ENCODE measurements at regions not wholly inside any gene's neighbourhood (a gene's known extent, or its start where the extent isn't known, plus 50 kb on each side); places are given as distances from the start of the nearest gene placed in this dataset.

- TF ChIP-seq EZH2phosphoT487 (IDR thresholded peaks at IDR 0.05; ENCODE audit: borderline replicate concordance, low read length) (no peak), EZH2 (IDR thresholded peaks at IDR 0.05; ENCODE audit: low read length, unreplicated experiment) (no peak)
- TF ChIP-seq, protein P1, sequence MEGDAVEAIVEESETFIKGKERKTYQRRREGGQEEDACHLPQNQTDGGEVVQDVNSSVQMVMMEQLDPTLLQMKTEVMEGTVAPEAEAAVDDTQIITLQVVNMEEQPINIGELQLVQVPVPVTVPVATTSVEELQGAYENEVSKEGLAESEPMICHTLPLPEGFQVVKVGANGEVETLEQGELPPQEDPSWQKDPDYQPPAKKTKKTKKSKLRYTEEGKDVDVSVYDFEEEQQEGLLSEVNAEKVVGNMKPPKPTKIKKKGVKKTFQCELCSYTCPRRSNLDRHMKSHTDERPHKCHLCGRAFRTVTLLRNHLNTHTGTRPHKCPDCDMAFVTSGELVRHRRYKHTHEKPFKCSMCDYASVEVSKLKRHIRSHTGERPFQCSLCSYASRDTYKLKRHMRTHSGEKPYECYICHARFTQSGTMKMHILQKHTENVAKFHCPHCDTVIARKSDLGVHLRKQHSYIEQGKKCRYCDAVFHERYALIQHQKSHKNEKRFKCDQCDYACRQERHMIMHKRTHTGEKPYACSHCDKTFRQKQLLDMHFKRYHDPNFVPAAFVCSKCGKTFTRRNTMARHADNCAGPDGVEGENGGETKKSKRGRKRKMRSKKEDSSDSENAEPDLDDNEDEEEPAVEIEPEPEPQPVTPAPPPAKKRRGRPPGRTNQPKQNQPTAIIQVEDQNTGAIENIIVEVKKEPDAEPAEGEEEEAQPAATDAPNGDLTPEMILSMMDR (conservative IDR thresholded peaks at IDR 0.05; ENCODE audit: low read depth, low read length): no peak
- H3K9me2 ChIP-seq (replicated peaks; ENCODE audit: low read length): no peaks in the 10 kb centered on the region
- H3K4me3 ChIP-seq (ENCODE audit: low read length): no peak overlapping the region
- peaks cover 8% of the 10 kb centered on the region for H3K4me1 ChIP-seq (ENCODE audit: insufficient read depth, low read length)
- no peak overlapping the region for H3K4me2 ChIP-seq (ENCODE audit: low read length)
- no TSS peak for BruUV-seq (replicated peaks)
- H3K9me3 ChIP-seq (ENCODE audit: low read length): no peaks in the 10 kb centered on the region
- ChIA-PET CTCF (no interaction called here), POLR2A (ENCODE audit: unreplicated experiment) (interaction anchor here (0.5 kb wide), 1 partner anchor 40 kb away, joined by 3 read pairs; no protein-coding TSS in a partner anchor)
- no peak overlapping the region for H3K27ac ChIP-seq (ENCODE audit: low read length)
- H2AFZ ChIP-seq (ENCODE audit: low read length): no peak overlapping the region
- H3K27me3 ChIP-seq (ENCODE audit: low read length): no peaks in the 10 kb centered on the region
- ATAC-seq (peak; percentile 73), DNase-seq (peak; percentile 56)
- H3F3A ChIP-seq (ENCODE audit: low read length, unreplicated experiment): no peaks in the 10 kb centered on the region
- intact Hi-C loops (cut with micrococcal nuclease): no loop called here
- no peaks in the 10 kb centered on the region for H3K79me2 ChIP-seq (ENCODE audit: low read length)
- no peaks in the 10 kb centered on the region for H4K20me1 ChIP-seq (ENCODE audit: low read length)
- no peak overlapping the region for H3K9ac ChIP-seq (ENCODE audit: low read length)
- H3K36me3 ChIP-seq (ENCODE audit: low read depth, low read length): no peaks in the 10 kb centered on the region
These were observed 535.1 kb downstream of the UTRN start for GRCh38 chr6:144820270-144820669.

DNA sequence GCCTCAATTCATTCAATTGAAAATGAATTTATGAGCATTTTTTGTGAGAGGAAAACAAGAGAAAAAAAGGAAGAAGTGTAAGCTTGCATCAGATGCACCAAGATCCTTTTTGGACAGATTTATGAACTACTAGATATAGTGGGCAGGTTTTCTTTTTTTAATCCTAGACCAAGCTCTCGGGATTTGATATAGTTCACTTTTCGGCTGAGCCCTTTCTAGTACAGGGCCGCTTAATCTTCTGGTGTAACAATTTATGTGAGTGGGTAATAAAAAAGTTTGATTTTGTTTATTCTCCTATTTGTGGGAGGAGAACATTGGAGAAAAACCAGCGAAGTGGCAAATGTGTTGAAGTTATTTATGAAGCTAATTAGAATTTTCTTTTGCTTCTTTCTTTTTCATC, 538.0 kb downstream of the UTRN start:
- Histone ChIP-seq H3K4me3 (ENCODE audit: low read length) (no peak overlapping the region), H3K9me3 (ENCODE audit: low read length) (no peaks in the 10 kb centered on the region), H3F3A (ENCODE audit: low read length, unreplicated experiment) (no peaks in the 10 kb centered on the region), H4K20me1 (ENCODE audit: low read length) (no peaks in the 10 kb centered on the region), H3K9ac (ENCODE audit: low read length) (no peak overlapping the region), H3K79me2 (ENCODE audit: low read length) (no peaks in the 10 kb centered on the region), H3K9me2 (replicated peaks; ENCODE audit: low read length) (no peaks in the 10 kb centered on the region), H3K36me3 (ENCODE audit: low read depth, low read length) (peaks cover 2% of the 10 kb centered on the region; the same call in 1 of the 2 replicates), H2AFZ (ENCODE audit: low read length) (no peak overlapping the region), H3K4me2 (ENCODE audit: low read length) (no peak overlapping the region), H3K27ac (ENCODE audit: low read length) (no peak overlapping the region), H3K27me3 (ENCODE audit: low read length) (no peaks in the 10 kb centered on the region), H3K4me1 (ENCODE audit: insufficient read depth, low read length) (peaks cover 8% of the 10 kb centered on the region)
- no peak for ATAC-seq
- TF ChIP-seq EZH2phosphoT487 (IDR thresholded peaks at IDR 0.05; ENCODE audit: borderline replicate concordance, low read length): no peak
- TF ChIP-seq EZH2 (IDR thresholded peaks at IDR 0.05; ENCODE audit: low read length, unreplicated experiment): no peak
- no TSS peak for BruUV-seq (replicated peaks)
- ChIA-PET POLR2A (ENCODE audit: unreplicated experiment) (no interaction called here), CTCF (no interaction called here)
- intact Hi-C loops (cut with micrococcal nuclease): no loop called here
- DNase-seq: no peak

GRCh38 chr6:144824018-144824417, 538.9 kb downstream of the UTRN start:
- H4K20me1 ChIP-seq (ENCODE audit: low read length): no peaks in the 10 kb centered on the region
- H3K9ac ChIP-seq (ENCODE audit: low read length): no peak overlapping the region
- ChIA-PET POLR2A (ENCODE audit: unreplicated experiment) (no interaction called here), CTCF (no interaction called here)
- no peaks in the 10 kb centered on the region for H3K27me3 ChIP-seq (ENCODE audit: low read length)
- H3F3A ChIP-seq (ENCODE audit: low read length, unreplicated experiment): no peaks in the 10 kb centered on the region
- H3K27ac ChIP-seq (ENCODE audit: low read length): no peak overlapping the region
- ATAC-seq (no peak), DNase-seq (no peak)
- intact Hi-C loops (cut with micrococcal nuclease): no loop called here
- BruUV-seq (replicated peaks): no TSS peak
- peaks cover 8% of the 10 kb centered on the region for H3K4me1 ChIP-seq (ENCODE audit: insufficient read depth, low read length)
- H3K79me2 ChIP-seq (ENCODE audit: low read length): no peaks in the 10 kb centered on the region
- peaks cover 5% of the 10 kb centered on the region for H3K36me3 ChIP-seq (ENCODE audit: low read depth, low read length)
- no peak overlapping the region for H3K4me2 ChIP-seq (ENCODE audit: low read length)
- TF ChIP-seq EZH2phosphoT487 (IDR thresholded peaks at IDR 0.05; ENCODE audit: borderline replicate concordance, low read length) (no peak), EZH2 (IDR thresholded peaks at IDR 0.05; ENCODE audit: low read length, unreplicated experiment) (no peak)
- TF ChIP-seq, protein P1 (conservative IDR thresholded peaks at IDR 0.05; ENCODE audit: low read depth, low read length): no peak
- no peak overlapping the region for H3K4me3 ChIP-seq (ENCODE audit: low read length)
- no peaks in the 10 kb centered on the region for H3K9me3 ChIP-seq (ENCODE audit: low read length)
- no peaks in the 10 kb centered on the region for H3K9me2 ChIP-seq (replicated peaks; ENCODE audit: low read length)
- H2AFZ ChIP-seq (ENCODE audit: low read length): no peak overlapping the region

Data from PC-3 (cell line).